ENCODE measurements at regions not wholly inside any gene's neighbourhood (a gene's known extent, or its start where the extent isn't known, plus 50 kb on each side); places are given as distances from the start of the nearest gene placed in this dataset.
"Not testable (repeated sequence)": the region's sequence is repeated elsewhere in the genome, so short reads cannot be mapped to it uniquely, and the experiment has no call there.

GRCh38 chr4:115485402-115485801 lies 372.0 kb upstream of the NDST4 start:
- no peak for DNase-seq (ENCODE audit: low read depth)
- H3K4me3 ChIP-seq (ENCODE audit: low read depth, low read length): no peak overlapping the region
- no peak for TF ChIP-seq CTCF (conservative IDR thresholded peaks at IDR 0.05; ENCODE audit: low read depth, low read length)

DNA sequence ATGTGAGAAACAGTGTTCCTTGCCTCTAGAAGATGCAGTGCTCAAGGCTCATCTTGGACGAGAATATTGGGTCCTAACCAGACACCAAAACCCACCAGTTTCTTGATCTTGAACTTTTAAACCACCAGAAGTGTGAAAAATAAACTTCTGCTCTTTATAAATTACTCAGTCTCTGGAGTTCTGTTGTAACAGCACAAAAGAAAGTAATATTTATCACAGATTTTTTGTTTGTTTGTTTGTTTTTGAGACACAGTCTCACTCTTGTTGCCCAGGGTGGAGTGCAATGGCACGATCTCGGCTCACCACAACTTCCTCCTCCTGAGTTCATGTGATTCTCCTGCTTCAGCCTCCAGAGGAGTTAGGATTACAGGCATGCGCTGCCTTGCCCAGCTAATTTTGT lies 371.1 kb upstream of the NDST4 start:
- H3K4me3 ChIP-seq (ENCODE audit: low read depth, low read length): no peak overlapping the region
- no peak for DNase-seq (ENCODE audit: low read depth)
- no peak for TF ChIP-seq CTCF (conservative IDR thresholded peaks at IDR 0.05; ENCODE audit: low read depth, low read length)

DNA sequence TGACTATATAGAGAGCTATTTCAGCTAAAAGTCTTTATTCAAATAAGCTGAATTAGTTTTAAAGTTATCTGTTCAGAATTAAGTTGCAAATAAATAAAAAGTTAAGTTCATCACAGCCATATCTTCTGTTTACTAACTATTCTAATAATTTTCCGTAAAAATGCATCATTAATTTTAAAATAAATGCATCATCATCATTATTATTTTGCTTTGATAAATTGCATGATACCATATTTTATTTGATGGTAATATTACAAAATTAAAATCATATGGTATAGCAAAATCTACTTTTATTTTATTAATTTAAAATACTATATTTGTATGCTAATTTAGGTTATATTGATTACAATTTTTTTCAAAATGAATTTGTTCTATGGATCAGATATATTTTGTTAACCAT lies 357.3 kb upstream of the NDST4 start:
- DNase-seq (ENCODE audit: low read depth): no peak
- no peak overlapping the region for H3K4me3 ChIP-seq (ENCODE audit: low read depth, low read length)
- TF ChIP-seq CTCF (conservative IDR thresholded peaks at IDR 0.05; ENCODE audit: low read depth, low read length): no peak

DNA sequence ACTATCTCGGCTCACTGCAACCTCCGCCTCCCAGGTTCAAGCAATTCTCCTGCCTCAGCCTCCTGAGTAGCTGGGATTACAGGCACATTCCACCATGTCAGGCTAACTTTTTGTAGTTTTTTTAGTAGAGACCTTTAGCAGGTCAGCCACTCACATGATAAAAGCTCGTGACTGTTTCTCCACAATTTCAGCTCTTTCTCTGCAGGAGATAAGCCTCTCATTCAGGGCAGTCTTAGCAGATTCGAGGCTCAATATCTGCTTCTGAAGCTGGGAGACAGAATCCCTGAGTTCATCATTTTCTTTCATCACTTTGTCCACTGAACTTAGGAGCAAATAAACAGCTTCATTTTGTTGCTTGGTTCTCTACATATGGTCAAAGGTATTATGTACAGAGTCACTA lies 345.9 kb upstream of the NDST4 start:
- not testable (repeated sequence) for DNase-seq (ENCODE audit: low read depth); H3K4me3 ChIP-seq (ENCODE audit: low read depth, low read length)

GRCh38 chr4:115456231-115456630 lies 342.8 kb upstream of the NDST4 start:
- H3K4me3 ChIP-seq (ENCODE audit: low read depth, low read length): no peak overlapping the region
- no peak for DNase-seq (ENCODE audit: low read depth)
- no peak for TF ChIP-seq CTCF (conservative IDR thresholded peaks at IDR 0.05; ENCODE audit: low read depth, low read length)

DNA sequence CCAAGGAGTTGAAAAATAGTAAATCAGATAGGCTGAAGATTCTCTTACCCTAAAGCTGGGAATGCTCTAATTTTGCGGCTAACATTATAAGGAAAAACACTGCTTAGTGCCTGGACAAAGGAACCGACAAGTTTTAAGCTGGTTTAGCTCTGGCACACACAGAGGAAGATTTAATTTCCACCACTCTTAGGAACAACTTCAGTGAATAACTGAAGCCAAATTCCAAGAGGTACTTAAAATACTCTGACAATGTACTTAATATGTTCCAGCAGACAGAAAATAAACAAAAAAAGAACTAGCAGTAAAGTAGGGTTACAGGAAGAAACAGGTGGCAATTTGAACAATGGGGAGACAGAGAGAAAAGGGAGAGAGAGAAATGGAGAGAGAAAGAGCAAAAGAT lies 340.8 kb upstream of the NDST4 start:
- no peak for DNase-seq (ENCODE audit: low read depth)
- H3K4me3 ChIP-seq (ENCODE audit: low read depth, low read length): no peak overlapping the region
- no peak for TF ChIP-seq CTCF (conservative IDR thresholded peaks at IDR 0.05; ENCODE audit: low read depth, low read length)

GRCh38 chr4:115453416-115453815 lies 340.0 kb upstream of the NDST4 start:
- peak; percentile 2 for DNase-seq (ENCODE audit: low read depth)

GRCh38 chr4:115452229-115452628 lies 338.8 kb upstream of the NDST4 start:
- not testable (repeated sequence) for DNase-seq (ENCODE audit: low read depth); H3K4me3 ChIP-seq (ENCODE audit: low read depth, low read length)

More at GRCh38 chr4:115453416-115453815, 340.0 kb upstream of the NDST4 start:
- no peak for TF ChIP-seq CTCF (conservative IDR thresholded peaks at IDR 0.05; ENCODE audit: low read depth, low read length)
- H3K4me3 ChIP-seq (ENCODE audit: low read depth, low read length): no peak overlapping the region
